ENCODE measurements at regions not wholly inside any gene's neighbourhood (a gene's known extent, or its start where the extent isn't known, plus 50 kb on each side); places are given as distances from the start of the nearest gene placed in this dataset.
"Not testable (repeated sequence)": the region's sequence is repeated elsewhere in the genome, so short reads cannot be mapped to it uniquely, and the experiment has no call there.

- no peak for DNase-seq (ENCODE audit: low read depth in 3 of 3, low spot score in 2 of 3)
Measured at GRCh38 chr11:115616971-115617370, 112.8 kb upstream of the CADM1 start.

- no peak for DNase-seq (ENCODE audit: low read depth in 3 of 3, low spot score in 2 of 3)
Measured at GRCh38 chr11:115613986-115614632, 109.9 kb upstream of the CADM1 start.

- no peak for DNase-seq (ENCODE audit: low read depth in 3 of 3, low spot score in 2 of 3)
Measured at GRCh38 chr11:115613004-115613403, 108.8 kb upstream of the CADM1 start.

- DNase-seq (ENCODE audit: low read depth in 3 of 3, low spot score in 2 of 3): no peak
Measured at GRCh38 chr11:115612046-115612730, 108.0 kb upstream of the CADM1 start.

GRCh38 chr11:115611343-115611742, 107.1 kb upstream of the CADM1 start:
- no peak for DNase-seq (ENCODE audit: low read depth in 3 of 3, low spot score in 2 of 3)

- no peak for DNase-seq (ENCODE audit: low read depth in 3 of 3, low spot score in 2 of 3)
Measured at GRCh38 chr11:115610908-115611307, 106.7 kb upstream of the CADM1 start.

GRCh38 chr11:115610234-115610633, 106.0 kb upstream of the CADM1 start:
- not testable (repeated sequence) for DNase-seq (ENCODE audit: low read depth in 3 of 3, low spot score in 2 of 3)

GRCh38 chr11:115608976-115609375, 104.8 kb upstream of the CADM1 start:
- DNase-seq (ENCODE audit: low read depth in 3 of 3, low spot score in 2 of 3): no peak

GRCh38 chr11:115607621-115608221, 103.5 kb upstream of the CADM1 start:
- DNase-seq (ENCODE audit: low read depth in 3 of 3, low spot score in 2 of 3): no peak

- no peak for DNase-seq (ENCODE audit: low read depth in 3 of 3, low spot score in 2 of 3)
Measured at GRCh38 chr11:115606498-115607220, 102.4 kb upstream of the CADM1 start.

- no peak for DNase-seq (ENCODE audit: low read depth in 3 of 3, low spot score in 2 of 3)
Measured at GRCh38 chr11:115605871-115606497, 101.8 kb upstream of the CADM1 start.

GRCh38 chr11:115605397-115605796, 101.2 kb upstream of the CADM1 start:
- not testable (repeated sequence) for DNase-seq (ENCODE audit: low read depth in 3 of 3, low spot score in 2 of 3)

- DNase-seq (ENCODE audit: low read depth in 3 of 3, low spot score in 2 of 3): no peak
Measured at GRCh38 chr11:115599125-115599524, 94.9 kb upstream of the CADM1 start.

GRCh38 chr11:115598257-115598901, 94.2 kb upstream of the CADM1 start:
- DNase-seq (ENCODE audit: low read depth in 3 of 3, low spot score in 2 of 3): no peak

- no peak for DNase-seq (ENCODE audit: low read depth in 3 of 3, low spot score in 2 of 3)
Measured at GRCh38 chr11:115591380-115591779, 87.2 kb upstream of the CADM1 start.

- no peak for DNase-seq (ENCODE audit: low read depth in 3 of 3, low spot score in 2 of 3)
Measured at GRCh38 chr11:115590254-115590653, 86.0 kb upstream of the CADM1 start.

GRCh38 chr11:115587718-115588342, 83.6 kb upstream of the CADM1 start:
- DNase-seq (ENCODE audit: low read depth in 3 of 3, low spot score in 2 of 3): no peak

GRCh38 chr11:115585361-115586024, 81.3 kb upstream of the CADM1 start:
- no peak for DNase-seq (ENCODE audit: low read depth in 3 of 3, low spot score in 2 of 3)

GRCh38 chr11:115581871-115582639, 77.8 kb upstream of the CADM1 start:
- DNase-seq (ENCODE audit: low read depth in 3 of 3, low spot score in 2 of 3): no peak
